WTC11 (cell line): ENCODE measurements at regions not wholly inside any gene's neighbourhood (a gene's known extent, or its start where the extent isn't known, plus 50 kb on each side); places are given as distances from the start of the nearest gene placed in this dataset.

Experiments
- ATAC-seq: fragments of 200-7000 bp; cut with Tn5 transposase; 2 replicates; pipeline ENCODE4 v1.10.0; 2021; ENCODE audit warnings: mild to moderate bottlenecking, moderate library complexity
- CTCF ChIA-PET: fragments of 300-600 bp; sonication (Branson Sonifier 250); formaldehyde crosslinking; loops from one replicate; lab custom pipeline; 2021; ENCODE audit warnings: antibody characterized with exemption; lab: Charles Lee
- POLR2A ChIA-PET: fragments of 350-600 bp; sonication (Branson Sonifier 250); formaldehyde crosslinking; loops from one replicate; lab custom pipeline; 2021; ENCODE audit warnings: antibody characterized with exemption; lab: Charles Lee
- DNase-seq: peaks from one replicate; pipeline ENCODE4 v3.0.0; 2021; ENCODE audit warnings: low spot score
- H3K27ac Mint-ChIP-seq: 2 replicates; pipeline ENCODE4 v1.8.0; 2021; ENCODE audit warnings: mixed read lengths
- H3K27me3 Mint-ChIP-seq: 2 replicates; pipeline ENCODE4 v1.8.0; 2021; ENCODE audit warnings: low read depth, mild to moderate bottlenecking, moderate library complexity, mixed read lengths
- H3K36me3 Mint-ChIP-seq: 2 replicates; pipeline ENCODE4 v1.8.0; 2021; ENCODE audit warnings: mixed read lengths
- H3K4me1 Mint-ChIP-seq: 2 replicates; pipeline ENCODE4 v1.8.0; 2022; ENCODE audit warnings: mixed read lengths
- H3K4me3 Mint-ChIP-seq: 2 replicates; pipeline ENCODE4 v1.8.0; 2021; ENCODE audit warnings: mild to moderate bottlenecking, moderate library complexity, mixed read lengths
- H3K9me3 Mint-ChIP-seq: 2 replicates; pipeline ENCODE4 v1.8.0; 2021; ENCODE audit warnings: mixed read lengths
- FOXJ3 ChIP-seq: sonication (generic); formaldehyde crosslinking; IDR thresholded peaks from 2 replicates; pipeline ENCODE4 v1.9.0; 2021; ENCODE audit warnings: missing genetic modification reagents, mild to moderate bottlenecking, borderline replicate concordance
- JUN ChIP-seq: sonication (generic); formaldehyde crosslinking; IDR thresholded peaks from 2 replicates; pipeline ENCODE4 v1.8.0; 2023; ENCODE audit warnings: mild to moderate bottlenecking, missing genetic modification reagents
- NFATC4 ChIP-seq: fragments of 250-450 bp; sonication (Bioruptor Pico); IDR thresholded peaks from 2 replicates; pipeline ENCODE4 v1.9.0; 2021; ENCODE audit warnings: mild to moderate bottlenecking
- NFYB ChIP-seq: sonication (generic); formaldehyde crosslinking; conservative IDR thresholded peaks from 2 replicates; pipeline ENCODE4 v1.8.0; 2022; ENCODE audit warnings: low read depth, missing genetic modification reagents
- PRRX2 ChIP-seq: fragments of 250-450 bp; sonication (Bioruptor Pico); IDR thresholded peaks from 2 replicates; pipeline ENCODE4 v1.8.0; 2021; ENCODE audit warnings: mild to moderate bottlenecking
- RELA ChIP-seq: sonication (generic); formaldehyde crosslinking; IDR thresholded peaks from 2 replicates; pipeline ENCODE4 v1.8.1; 2022; ENCODE audit warnings: missing genetic modification reagents, mild to moderate bottlenecking, borderline replicate concordance
- SMAD4 ChIP-seq: sonication (generic); formaldehyde crosslinking; IDR thresholded peaks from 2 replicates; pipeline ENCODE4 v1.8.0; 2022; ENCODE audit warnings: mild to moderate bottlenecking, missing genetic modification reagents
- TEAD1 ChIP-seq: sonication (generic); formaldehyde crosslinking; IDR thresholded peaks from 2 replicates; pipeline ENCODE4 v1.8.0; 2022; ENCODE audit warnings: mild to moderate bottlenecking, missing genetic modification reagents
- TEAD4 ChIP-seq: sonication (generic); formaldehyde crosslinking; IDR thresholded peaks from 2 replicates; pipeline ENCODE4 v1.8.0; 2022; ENCODE audit warnings: mild to moderate bottlenecking, missing genetic modification reagents
- ZBTB21 ChIP-seq: sonication (generic); formaldehyde crosslinking; IDR thresholded peaks from 2 replicates; pipeline ENCODE4 v1.8.1; 2023; ENCODE audit warnings: mild to moderate bottlenecking, missing genetic modification reagents, borderline replicate concordance
- ZNF138 ChIP-seq: sonication (generic); formaldehyde crosslinking; conservative IDR thresholded peaks from 2 replicates; pipeline ENCODE4 v1.8.1; 2022; ENCODE audit warnings: mild to moderate bottlenecking, moderate library complexity, missing genetic modification reagents
- ZNF423 ChIP-seq: fragments of 250-450 bp; sonication (Bioruptor Pico); IDR thresholded peaks from 2 replicates; pipeline ENCODE4 v2.1.2; 2022; ENCODE audit warnings: mild to moderate bottlenecking, moderate library complexity
- TF ChIP-seq, protein P1 (sequence below): fragments of 250-450 bp; sonication (Bioruptor Pico); IDR thresholded peaks from 2 replicates; pipeline ENCODE4 v1.9.0; 2021; ENCODE audit warnings: moderate library complexity, mild to moderate bottlenecking, inconsistent platforms, borderline replicate concordance
- TF ChIP-seq, protein P2 (sequence below): sonication (generic); formaldehyde crosslinking; IDR thresholded peaks from 2 replicates; pipeline ENCODE4 v1.8.1; 2022; ENCODE audit warnings: missing genetic modification reagents, borderline replicate concordance
- TF ChIP-seq, protein P3 (sequence below): sonication (generic); formaldehyde crosslinking; IDR thresholded peaks from 2 replicates; pipeline ENCODE4 v1.8.0; 2023; ENCODE audit warnings: mild to moderate bottlenecking, missing genetic modification reagents
- TF ChIP-seq, protein P4 (sequence below): sonication (generic); formaldehyde crosslinking; IDR thresholded peaks from 2 replicates; pipeline ENCODE4 v1.8.0; 2023; ENCODE audit warnings: missing genetic modification reagents
- TF ChIP-seq, protein P5 (sequence below): sonication (generic); formaldehyde crosslinking; conservative IDR thresholded peaks from 2 replicates; pipeline ENCODE4 v1.8.1; 2023; ENCODE audit warnings: mild to moderate bottlenecking, low read depth, missing genetic modification reagents, moderate library complexity
- TF ChIP-seq, protein P6 (sequence below): fragments of 250-450 bp; sonication (Bioruptor Pico); conservative IDR thresholded peaks from 2 replicates; pipeline ENCODE4 v1.9.0; 2021; ENCODE audit warnings: mild to moderate bottlenecking
- TF ChIP-seq, protein P7 (sequence below): fragments of 250-450 bp; sonication (Bioruptor Pico); IDR thresholded peaks from 2 replicates; pipeline ENCODE4 v1.8.0; 2021; ENCODE audit warnings: mild to moderate bottlenecking
- TF ChIP-seq, protein P8 (sequence below): fragments of 250-450 bp; sonication (Bioruptor Pico); IDR thresholded peaks from 2 replicates; pipeline ENCODE4 v1.9.0; 2021; ENCODE audit warnings: mild to moderate bottlenecking

DNA sequence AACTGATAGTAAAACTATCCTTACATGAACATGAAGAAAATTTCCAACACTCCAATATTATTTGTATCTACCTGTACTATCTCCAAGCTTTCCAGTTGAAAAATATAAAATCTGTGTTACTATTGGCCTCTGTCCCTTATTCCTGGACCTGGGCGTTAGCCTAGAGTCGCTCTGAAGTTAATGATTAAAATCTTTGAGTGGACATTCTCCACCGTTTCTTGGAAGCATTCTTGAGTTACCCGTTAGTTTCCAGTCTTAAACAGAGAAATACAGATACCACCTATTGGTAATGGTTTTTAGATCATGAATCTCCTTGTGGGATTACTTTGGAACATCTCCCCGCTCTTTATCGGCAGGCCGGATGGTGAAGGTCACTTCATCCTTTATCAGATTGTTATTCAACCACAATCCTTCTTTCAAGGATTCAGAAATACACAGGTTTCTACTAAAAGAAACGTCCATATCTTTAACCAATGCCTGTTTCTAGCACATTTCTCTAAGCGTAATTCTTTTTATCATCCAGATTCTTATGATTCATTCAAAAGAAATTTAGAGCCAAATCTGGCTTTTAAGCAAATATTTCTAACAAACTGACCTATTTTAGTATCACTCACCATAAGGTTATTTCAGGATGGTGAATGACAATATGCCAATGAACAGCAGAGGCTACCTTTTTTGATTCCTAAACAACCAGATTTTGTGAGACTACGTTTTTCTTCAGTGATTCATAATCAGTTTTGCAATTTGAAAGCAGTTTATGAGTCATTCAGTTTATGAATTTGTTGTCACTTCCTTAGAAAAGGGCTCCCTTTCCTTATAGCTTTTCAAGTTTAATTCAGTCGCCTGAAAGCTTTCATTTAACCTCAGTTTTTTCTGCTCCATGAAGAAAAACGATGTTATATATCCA is 70.2 kb upstream of the ERRFI1 start:
- CTCF ChIA-PET, result no interaction called here
- Mint-ChIP-seq H3K27me3 (no peaks in the 10 kb centered on the region), H3K4me1 (peaks cover 3% of the 10 kb centered on the region), H3K27ac (no peak overlapping the region), H3K36me3 (no peaks in the 10 kb centered on the region), H3K9me3 (no peaks in the 10 kb centered on the region), H3K4me3 (no peak overlapping the region)
- POLR2A ChIA-PET, result no interaction called here
- DNase-seq, result no peak
- TF ChIP-seq ZBTB21 (no peak), RELA (CRISPR knock-in tag) (no peak), SMAD4 (CRISPR knock-in tag) (no peak), ZNF138 (CRISPR knock-in tag) (no peak), TEAD4 (CRISPR knock-in tag) (no peak), JUN (CRISPR knock-in tag) (no peak), TEAD1 (CRISPR knock-in tag) (no peak), FOXJ3 (CRISPR knock-in tag) (no peak), ZNF423 (CRISPR knock-in tag) (no peak), NFATC4 (no peak), PRRX2 (no peak), NFYB (no peak)
- TF ChIP-seq, protein P1, sequence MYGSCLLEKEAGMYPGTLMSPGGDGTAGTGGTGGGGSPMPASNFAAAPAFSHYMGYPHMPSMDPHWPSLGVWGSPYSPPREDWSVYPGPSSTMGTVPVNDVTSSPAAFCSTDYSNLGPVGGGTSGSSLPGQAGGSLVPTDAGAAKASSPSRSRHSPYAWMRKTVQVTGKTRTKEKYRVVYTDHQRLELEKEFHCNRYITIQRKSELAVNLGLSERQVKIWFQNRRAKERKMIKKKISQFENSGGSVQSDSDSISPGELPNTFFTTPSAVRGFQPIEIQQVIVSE (CRISPR knock-in tag), result no peak
- TF ChIP-seq, protein P2, sequence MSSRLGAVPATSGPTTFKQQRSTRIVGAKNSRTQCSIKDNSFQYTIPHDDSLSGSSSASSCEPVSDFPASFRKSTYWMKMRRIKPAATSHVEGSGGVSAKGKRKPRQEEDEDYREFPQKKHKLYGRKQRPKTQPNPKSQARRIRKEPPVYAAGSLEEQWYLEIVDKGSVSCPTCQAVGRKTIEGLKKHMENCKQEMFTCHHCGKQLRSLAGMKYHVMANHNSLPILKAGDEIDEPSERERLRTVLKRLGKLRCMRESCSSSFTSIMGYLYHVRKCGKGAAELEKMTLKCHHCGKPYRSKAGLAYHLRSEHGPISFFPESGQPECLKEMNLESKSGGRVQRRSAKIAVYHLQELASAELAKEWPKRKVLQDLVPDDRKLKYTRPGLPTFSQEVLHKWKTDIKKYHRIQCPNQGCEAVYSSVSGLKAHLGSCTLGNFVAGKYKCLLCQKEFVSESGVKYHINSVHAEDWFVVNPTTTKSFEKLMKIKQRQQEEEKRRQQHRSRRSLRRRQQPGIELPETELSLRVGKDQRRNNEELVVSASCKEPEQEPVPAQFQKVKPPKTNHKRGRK (CRISPR knock-in tag), result no peak
- TF ChIP-seq, protein P3, sequence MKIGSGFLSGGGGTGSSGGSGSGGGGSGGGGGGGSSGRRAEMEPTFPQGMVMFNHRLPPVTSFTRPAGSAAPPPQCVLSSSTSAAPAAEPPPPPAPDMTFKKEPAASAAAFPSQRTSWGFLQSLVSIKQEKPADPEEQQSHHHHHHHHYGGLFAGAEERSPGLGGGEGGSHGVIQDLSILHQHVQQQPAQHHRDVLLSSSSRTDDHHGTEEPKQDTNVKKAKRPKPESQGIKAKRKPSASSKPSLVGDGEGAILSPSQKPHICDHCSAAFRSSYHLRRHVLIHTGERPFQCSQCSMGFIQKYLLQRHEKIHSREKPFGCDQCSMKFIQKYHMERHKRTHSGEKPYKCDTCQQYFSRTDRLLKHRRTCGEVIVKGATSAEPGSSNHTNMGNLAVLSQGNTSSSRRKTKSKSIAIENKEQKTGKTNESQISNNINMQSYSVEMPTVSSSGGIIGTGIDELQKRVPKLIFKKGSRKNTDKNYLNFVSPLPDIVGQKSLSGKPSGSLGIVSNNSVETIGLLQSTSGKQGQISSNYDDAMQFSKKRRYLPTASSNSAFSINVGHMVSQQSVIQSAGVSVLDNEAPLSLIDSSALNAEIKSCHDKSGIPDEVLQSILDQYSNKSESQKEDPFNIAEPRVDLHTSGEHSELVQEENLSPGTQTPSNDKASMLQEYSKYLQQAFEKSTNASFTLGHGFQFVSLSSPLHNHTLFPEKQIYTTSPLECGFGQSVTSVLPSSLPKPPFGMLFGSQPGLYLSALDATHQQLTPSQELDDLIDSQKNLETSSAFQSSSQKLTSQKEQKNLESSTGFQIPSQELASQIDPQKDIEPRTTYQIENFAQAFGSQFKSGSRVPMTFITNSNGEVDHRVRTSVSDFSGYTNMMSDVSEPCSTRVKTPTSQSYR (CRISPR knock-in tag), result no peak
- TF ChIP-seq, protein P4, sequence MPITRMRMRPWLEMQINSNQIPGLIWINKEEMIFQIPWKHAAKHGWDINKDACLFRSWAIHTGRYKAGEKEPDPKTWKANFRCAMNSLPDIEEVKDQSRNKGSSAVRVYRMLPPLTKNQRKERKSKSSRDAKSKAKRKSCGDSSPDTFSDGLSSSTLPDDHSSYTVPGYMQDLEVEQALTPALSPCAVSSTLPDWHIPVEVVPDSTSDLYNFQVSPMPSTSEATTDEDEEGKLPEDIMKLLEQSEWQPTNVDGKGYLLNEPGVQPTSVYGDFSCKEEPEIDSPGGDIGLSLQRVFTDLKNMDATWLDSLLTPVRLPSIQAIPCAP (CRISPR knock-in tag), result no peak
- TF ChIP-seq, protein P5, sequence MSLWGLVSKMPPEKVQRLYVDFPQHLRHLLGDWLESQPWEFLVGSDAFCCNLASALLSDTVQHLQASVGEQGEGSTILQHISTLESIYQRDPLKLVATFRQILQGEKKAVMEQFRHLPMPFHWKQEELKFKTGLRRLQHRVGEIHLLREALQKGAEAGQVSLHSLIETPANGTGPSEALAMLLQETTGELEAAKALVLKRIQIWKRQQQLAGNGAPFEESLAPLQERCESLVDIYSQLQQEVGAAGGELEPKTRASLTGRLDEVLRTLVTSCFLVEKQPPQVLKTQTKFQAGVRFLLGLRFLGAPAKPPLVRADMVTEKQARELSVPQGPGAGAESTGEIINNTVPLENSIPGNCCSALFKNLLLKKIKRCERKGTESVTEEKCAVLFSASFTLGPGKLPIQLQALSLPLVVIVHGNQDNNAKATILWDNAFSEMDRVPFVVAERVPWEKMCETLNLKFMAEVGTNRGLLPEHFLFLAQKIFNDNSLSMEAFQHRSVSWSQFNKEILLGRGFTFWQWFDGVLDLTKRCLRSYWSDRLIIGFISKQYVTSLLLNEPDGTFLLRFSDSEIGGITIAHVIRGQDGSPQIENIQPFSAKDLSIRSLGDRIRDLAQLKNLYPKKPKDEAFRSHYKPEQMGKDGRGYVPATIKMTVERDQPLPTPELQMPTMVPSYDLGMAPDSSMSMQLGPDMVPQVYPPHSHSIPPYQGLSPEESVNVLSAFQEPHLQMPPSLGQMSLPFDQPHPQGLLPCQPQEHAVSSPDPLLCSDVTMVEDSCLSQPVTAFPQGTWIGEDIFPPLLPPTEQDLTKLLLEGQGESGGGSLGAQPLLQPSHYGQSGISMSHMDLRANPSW (CRISPR knock-in tag), result no peak
- TF ChIP-seq, protein P6, sequence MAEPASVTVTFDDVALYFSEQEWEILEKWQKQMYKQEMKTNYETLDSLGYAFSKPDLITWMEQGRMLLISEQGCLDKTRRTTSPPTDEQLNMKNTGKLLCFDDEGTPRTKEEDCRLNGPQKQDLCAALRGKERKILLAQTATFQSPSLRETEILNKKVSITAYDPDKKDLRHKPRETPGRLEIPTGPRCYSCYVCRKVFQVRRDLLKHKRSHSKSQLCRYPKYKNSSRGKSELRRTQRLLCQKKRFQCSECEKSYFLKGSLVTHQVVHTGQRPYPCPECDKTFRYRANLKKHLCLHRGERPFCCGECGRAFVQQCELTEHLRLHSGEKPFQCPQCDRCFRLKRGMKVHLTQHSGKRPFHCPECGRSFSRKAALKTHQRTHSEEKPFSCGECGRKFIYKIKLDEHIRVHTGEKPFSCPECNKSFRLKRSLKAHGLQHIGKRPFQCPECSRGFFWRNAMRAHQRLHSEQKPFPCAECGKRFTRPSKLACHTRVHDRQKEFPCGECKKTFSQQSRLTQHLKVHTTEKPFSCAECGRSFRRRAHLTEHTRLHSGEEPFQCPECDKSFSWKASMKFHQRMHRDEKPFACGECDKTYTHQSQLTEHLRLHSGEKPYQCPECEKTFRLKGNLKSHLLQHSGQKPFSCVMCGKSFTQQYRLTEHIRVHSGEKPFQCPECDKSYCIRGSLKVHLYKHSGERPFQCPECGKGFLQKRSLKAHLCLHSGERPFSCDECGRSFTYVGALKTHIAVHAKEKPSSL (CRISPR knock-in tag), result no peak
- TF ChIP-seq, protein P7, sequence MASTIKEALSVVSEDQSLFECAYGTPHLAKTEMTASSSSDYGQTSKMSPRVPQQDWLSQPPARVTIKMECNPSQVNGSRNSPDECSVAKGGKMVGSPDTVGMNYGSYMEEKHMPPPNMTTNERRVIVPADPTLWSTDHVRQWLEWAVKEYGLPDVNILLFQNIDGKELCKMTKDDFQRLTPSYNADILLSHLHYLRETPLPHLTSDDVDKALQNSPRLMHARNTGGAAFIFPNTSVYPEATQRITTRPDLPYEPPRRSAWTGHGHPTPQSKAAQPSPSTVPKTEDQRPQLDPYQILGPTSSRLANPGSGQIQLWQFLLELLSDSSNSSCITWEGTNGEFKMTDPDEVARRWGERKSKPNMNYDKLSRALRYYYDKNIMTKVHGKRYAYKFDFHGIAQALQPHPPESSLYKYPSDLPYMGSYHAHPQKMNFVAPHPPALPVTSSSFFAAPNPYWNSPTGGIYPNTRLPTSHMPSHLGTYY, result no peak
- TF ChIP-seq, protein P8, sequence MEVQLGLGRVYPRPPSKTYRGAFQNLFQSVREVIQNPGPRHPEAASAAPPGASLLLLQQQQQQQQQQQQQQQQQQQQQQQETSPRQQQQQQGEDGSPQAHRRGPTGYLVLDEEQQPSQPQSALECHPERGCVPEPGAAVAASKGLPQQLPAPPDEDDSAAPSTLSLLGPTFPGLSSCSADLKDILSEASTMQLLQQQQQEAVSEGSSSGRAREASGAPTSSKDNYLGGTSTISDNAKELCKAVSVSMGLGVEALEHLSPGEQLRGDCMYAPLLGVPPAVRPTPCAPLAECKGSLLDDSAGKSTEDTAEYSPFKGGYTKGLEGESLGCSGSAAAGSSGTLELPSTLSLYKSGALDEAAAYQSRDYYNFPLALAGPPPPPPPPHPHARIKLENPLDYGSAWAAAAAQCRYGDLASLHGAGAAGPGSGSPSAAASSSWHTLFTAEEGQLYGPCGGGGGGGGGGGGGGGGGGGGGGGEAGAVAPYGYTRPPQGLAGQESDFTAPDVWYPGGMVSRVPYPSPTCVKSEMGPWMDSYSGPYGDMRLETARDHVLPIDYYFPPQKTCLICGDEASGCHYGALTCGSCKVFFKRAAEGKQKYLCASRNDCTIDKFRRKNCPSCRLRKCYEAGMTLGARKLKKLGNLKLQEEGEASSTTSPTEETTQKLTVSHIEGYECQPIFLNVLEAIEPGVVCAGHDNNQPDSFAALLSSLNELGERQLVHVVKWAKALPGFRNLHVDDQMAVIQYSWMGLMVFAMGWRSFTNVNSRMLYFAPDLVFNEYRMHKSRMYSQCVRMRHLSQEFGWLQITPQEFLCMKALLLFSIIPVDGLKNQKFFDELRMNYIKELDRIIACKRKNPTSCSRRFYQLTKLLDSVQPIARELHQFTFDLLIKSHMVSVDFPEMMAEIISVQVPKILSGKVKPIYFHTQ (CRISPR knock-in tag), result no peak
- no peak for ATAC-seq
